Right lobe of liver (tissue), 6 donors: ENCODE measurements at regions not wholly inside any gene's neighbourhood (a gene's known extent, or its start where the extent isn't known, plus 50 kb on each side); places are given as distances from the start of the nearest gene placed in this dataset.

Experiments used
- ATAC-seq, 4 donors: fragments of 200-7000 bp; cut with Tn5 transposase; one replicate each; pipeline ENCODE4 v1.9.1; 2020; ENCODE audit warnings: mild to moderate bottlenecking in 4 of 4, moderate library complexity in 4 of 4
- DNase-seq, 3 donors: peaks; one replicate each; pipeline ENCODE4 v3.0.0-alpha.2; 2020
- H3K27ac ChIP-seq, 3 donors: fragments of 200-600 bp; one replicate each; pipeline ENCODE4 v1.8.0; 2022
- H3K27me3 ChIP-seq, 2 donors: fragments of 200-600 bp; one replicate each; pipeline ENCODE4 v1.8.0; 2022
- H3K36me3 ChIP-seq, 4 donors: fragments of 200-600 bp; sonication (generic) in 1 of 4; one replicate each; pipeline versions ENCODE4 v1.5.1 to v1.8.0; 2017 to 2022; ENCODE audit warnings: control low read depth in 1 of 4
- H3K4me1 ChIP-seq, 4 donors: fragments of 200-600 bp; sonication (generic) in 1 of 4; one replicate each; pipeline versions ENCODE4 v1.5.1 to v1.8.0; 2017 to 2022; ENCODE audit warnings: control low read depth in 1 of 4
- H3K4me3 ChIP-seq, 3 donors: fragments of 200-600 bp; one replicate each; pipeline ENCODE4 v1.8.0; 2022
- H3K9me3 ChIP-seq, 4 donors: fragments of 200-600 bp; sonication (generic) in 1 of 4; one replicate each; pipeline versions ENCODE4 v1.5.1 to v1.8.0; 2017 to 2022; ENCODE audit warnings: control low read depth in 1 of 4
- POLR2A ChIP-seq: fragments of 450-650 bp; IDR thresholded peaks from one replicate; pipeline ENCODE4 v1.6.1; 2017; ENCODE audit warnings: antibody characterized with exemption, mild to moderate bottlenecking
- WGBS: methylation state at CpG from one replicate; pipeline ENCODE4 v1.1.6; 2018; ENCODE audit warnings: low coverage, low lambda C conversion rate; ENCODE audit not compliant: insufficient coverage; ENCODE audit errors: missing lambda C conversion rate; 5-methylcytosine and 5-hydroxymethylcytosine counted together
- intact Hi-C, 2 donors: fragments of 100-400 bp; cut with DNase I; formaldehyde crosslinking; loops; one replicate each; pipeline versions ENCODE4 v1.11.2 to v1.14.1; 2022
- TF ChIP-seq, protein P1 (sequence below), 4 donors: fragments of 200-600 bp in 3 of 4; fragments of 450-650 bp in 1 of 4; IDR thresholded peaks; one replicate each; pipeline versions ENCODE4 v1.5.1 to v1.8.0; 2016 to 2022; ENCODE audit warnings: antibody characterized with exemption in 4 of 4, mild to moderate bottlenecking in 2 of 4
- donor health status: DM: no; HTN: yes; CAD: no.
- donor health status: DM: no; HTN: no; CAD: no.
- donor health status: DM: no; HTN: no; CAD: no.
- donor health status: DM: no; HTN: yes; CAD: no.
- donor health status: DM: no; HTN: yes; CAD: no.

DNA sequence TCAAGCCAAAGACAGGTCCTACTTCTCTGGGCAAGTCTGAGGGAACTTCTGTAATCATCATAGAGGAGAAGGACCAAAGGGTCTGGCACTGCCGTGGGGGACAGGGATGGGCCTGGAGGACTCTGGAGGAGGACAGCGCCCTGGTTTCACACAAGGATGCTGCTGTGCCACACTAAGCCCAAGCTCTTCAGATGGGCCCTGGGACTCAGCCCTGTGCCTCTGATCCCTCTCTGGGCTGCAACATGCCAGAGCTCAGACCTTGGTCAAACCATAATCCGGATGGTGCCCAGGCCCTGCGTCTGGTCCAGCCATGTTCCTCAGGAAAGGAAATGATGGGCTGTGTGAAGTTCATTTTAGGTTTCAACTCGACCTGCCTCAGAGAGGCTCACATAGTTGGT lies 222.0 kb upstream of the COPS8 start:
- Histone ChIP-seq H3K27me3 (no peaks in the 10 kb centered on the region), H3K4me3 (no peak overlapping the region)

DNA sequence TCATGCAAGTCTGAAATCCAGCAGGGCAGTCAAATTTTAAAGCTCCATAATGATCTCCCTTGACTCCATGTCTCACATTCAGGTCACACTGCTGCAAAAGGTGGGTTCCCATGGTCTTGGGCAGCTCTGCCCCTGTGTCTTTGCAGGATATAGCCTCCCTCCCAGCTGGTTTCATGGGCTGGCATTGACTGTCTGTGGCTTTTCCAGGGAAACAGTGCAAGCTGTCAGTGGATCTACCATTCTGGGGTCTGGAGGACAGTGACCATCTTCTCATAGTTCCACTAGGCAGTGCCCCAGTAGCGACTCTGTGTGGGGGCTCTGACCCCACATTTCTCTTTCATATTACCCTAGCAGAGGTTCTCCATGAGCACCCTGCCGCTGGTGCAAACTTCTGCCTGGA lies 220.6 kb upstream of the COPS8 start:
- 90% methylated on average over 2 of the region's 2 CpGs for WGBS
- H3K27ac ChIP-seq: no peak overlapping the region
- H3K27me3 ChIP-seq: no peaks in the 10 kb centered on the region
- intact Hi-C loops: no loop called here
- ATAC-seq (no peak), DNase-seq (peak in 1 of 3 donors; percentile 20)
- no peak overlapping the region for H3K4me3 ChIP-seq
- TF ChIP-seq, protein P1, sequence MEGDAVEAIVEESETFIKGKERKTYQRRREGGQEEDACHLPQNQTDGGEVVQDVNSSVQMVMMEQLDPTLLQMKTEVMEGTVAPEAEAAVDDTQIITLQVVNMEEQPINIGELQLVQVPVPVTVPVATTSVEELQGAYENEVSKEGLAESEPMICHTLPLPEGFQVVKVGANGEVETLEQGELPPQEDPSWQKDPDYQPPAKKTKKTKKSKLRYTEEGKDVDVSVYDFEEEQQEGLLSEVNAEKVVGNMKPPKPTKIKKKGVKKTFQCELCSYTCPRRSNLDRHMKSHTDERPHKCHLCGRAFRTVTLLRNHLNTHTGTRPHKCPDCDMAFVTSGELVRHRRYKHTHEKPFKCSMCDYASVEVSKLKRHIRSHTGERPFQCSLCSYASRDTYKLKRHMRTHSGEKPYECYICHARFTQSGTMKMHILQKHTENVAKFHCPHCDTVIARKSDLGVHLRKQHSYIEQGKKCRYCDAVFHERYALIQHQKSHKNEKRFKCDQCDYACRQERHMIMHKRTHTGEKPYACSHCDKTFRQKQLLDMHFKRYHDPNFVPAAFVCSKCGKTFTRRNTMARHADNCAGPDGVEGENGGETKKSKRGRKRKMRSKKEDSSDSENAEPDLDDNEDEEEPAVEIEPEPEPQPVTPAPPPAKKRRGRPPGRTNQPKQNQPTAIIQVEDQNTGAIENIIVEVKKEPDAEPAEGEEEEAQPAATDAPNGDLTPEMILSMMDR (IDR thresholded peaks at IDR 0.05): no peak
- TF ChIP-seq POLR2A: no peak
- no peaks in the 10 kb centered on the region for H3K36me3 ChIP-seq
- no peaks in the 10 kb centered on the region for H3K4me1 ChIP-seq
- no peaks in the 10 kb centered on the region for H3K9me3 ChIP-seq

More for the DNA sequence above, 222.0 kb upstream of the COPS8 start:
- ATAC-seq (no peak), DNase-seq (peak in 1 of 3 donors; percentile 31)
- Histone ChIP-seq H3K9me3 (no peaks in the 10 kb centered on the region), H3K27ac (no peak overlapping the region), H3K4me1 (no peaks in the 10 kb centered on the region), H3K36me3 (no peaks in the 10 kb centered on the region)
- intact Hi-C loops: no loop called here
- no peak for TF ChIP-seq POLR2A
- TF ChIP-seq, protein P1 (IDR thresholded peaks at IDR 0.05): no peak
- 81% methylated on average over 3 of the region's 5 CpGs for WGBS

DNA sequence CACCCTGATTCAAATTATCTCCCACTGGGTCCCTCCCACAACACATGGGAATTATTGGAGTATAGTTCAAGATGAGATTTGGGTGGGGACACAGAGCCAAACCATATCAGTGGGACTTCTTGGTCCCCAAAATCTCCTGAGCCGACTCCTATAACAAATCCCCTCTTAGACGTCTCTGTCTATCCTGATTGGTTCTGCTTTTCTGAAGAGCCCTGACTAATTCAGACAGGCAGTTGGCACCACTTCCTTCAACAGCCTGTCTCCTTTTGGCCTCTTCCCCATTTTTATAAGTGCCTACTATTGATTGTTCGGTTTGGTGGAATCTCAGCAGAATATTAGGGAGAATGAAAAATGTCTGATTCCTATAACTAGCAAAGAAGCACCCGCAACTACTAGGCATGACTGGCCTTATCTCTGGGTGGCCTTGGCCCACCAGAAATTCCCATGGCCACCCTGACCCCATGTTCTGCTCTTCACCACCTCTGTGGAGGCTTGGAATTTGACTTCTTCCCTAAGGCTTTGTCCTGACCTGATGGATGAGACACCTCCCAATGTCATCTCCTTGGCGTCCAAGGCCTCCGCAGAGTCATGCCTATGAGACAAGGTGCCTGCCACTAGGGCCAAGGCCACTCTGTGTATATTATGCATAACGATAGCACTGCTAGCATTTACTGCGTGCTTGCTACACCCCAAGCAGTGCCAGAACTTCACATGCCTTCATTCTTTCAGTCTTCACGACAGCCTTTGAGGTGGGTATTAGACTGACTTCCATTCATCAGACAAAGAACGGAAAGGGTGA lies 218.9 kb upstream of the COPS8 start:
- Histone ChIP-seq H3K4me3 (no peak overlapping the region), H3K4me1 (no peaks in the 10 kb centered on the region), H3K27me3 (no peaks in the 10 kb centered on the region), H3K27ac (no peak overlapping the region), H3K36me3 (no peaks in the 10 kb centered on the region), H3K9me3 (no peaks in the 10 kb centered on the region)
- 84% methylated on average over 8 of the region's 10 CpGs for WGBS
- intact Hi-C loops: no loop called here
- DNase-seq: peak in 1 of 3 donors; percentile 37
- TF ChIP-seq, protein P1 (IDR thresholded peaks at IDR 0.05): no peak
- no peak for TF ChIP-seq POLR2A
- peak in 1 of 4 donors; percentile 19 for ATAC-seq

DNA sequence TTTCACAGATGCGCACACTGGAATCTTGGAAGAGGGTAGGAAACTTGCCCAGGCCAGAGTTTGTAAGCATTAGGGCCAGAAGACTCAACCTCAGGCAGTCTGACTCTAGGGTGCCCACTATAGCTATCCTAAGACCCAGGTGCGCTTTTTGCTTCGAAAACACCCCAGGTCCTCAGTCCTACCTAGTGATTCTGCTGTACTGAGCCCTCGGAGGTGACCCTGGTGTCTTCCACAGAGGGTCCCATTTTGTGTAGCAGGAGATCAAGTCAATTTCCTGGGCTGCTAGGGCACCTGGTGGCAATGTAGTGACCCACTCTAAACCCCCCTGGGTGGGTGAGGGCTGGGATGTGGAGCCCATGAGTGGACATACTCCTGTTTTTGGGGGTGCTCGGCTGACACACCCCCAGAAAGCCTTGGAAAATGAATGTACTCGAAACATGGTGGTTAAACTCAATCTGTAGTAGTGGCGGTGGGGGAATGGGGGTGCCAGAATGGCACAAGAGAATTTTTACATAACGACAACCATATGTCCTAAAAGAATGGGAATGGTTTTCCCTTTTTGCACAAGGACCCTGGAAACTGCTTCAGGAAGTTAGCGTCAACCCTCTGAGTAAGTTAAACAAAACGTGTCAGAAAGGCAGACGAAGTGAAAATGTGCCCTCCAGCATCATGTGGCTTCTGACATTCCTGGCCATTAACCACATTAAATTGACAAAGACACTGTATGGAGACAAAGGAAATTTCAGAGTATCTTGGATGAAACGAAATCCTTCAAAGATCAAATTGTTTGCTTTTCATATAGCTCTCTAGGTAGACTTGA lies 218.0 kb upstream of the COPS8 start:
- 78% methylated on average over 12 of the region's 12 CpGs for WGBS
- Histone ChIP-seq H3K27me3 (no peaks in the 10 kb centered on the region), H3K4me3 (no peak overlapping the region), H3K4me1 (no peaks in the 10 kb centered on the region), H3K9me3 (no peaks in the 10 kb centered on the region), H3K27ac (no peak overlapping the region), H3K36me3 (no peaks in the 10 kb centered on the region)
- TF ChIP-seq, protein P1 (IDR thresholded peaks at IDR 0.05): no peak
- no peak for TF ChIP-seq POLR2A
- intact Hi-C loops: no loop called here
- no peak for ATAC-seq
- peak in 1 of 3 donors; percentile 37 for DNase-seq
